Mucosa of descending colon (tissue), 3 donors: ENCODE measurements at regions not wholly inside any gene's neighbourhood (a gene's known extent, or its start where the extent isn't known, plus 50 kb on each side); places are given as distances from the start of the nearest gene placed in this dataset.

ENCODE experiments used
- ATAC-seq: fragments of 200-7000 bp; cut with Tn5 transposase; one replicate; pipeline ENCODE4 v1.9.1; 2020; ENCODE audit warnings: mild to moderate bottlenecking, moderate library complexity
- DNase-seq, 3 donors: peaks; one replicate each; pipeline ENCODE4 v3.0.0-alpha.2; 2020
- H3K36me3 ChIP-seq: fragments of 200-600 bp; one replicate; pipeline ENCODE4 v1.8.0; 2021; ENCODE audit warnings: low read depth, mild to moderate bottlenecking
- H3K4me1 ChIP-seq: fragments of 200-600 bp; one replicate; pipeline ENCODE4 v1.8.0; 2021; ENCODE audit warnings: low read depth, mild to moderate bottlenecking
- H3K4me3 ChIP-seq: fragments of 200-600 bp; one replicate; pipeline ENCODE4 v1.8.0; 2021; ENCODE audit warnings: mild to moderate bottlenecking
- H3K9me3 ChIP-seq: fragments of 200-600 bp; one replicate; pipeline ENCODE4 v1.8.0; 2021; ENCODE audit warnings: mild to moderate bottlenecking
- CTCF ChIP-seq: fragments of 200-600 bp; IDR thresholded peaks from one replicate; pipeline ENCODE4 v1.8.0; 2022; ENCODE audit warnings: antibody characterized with exemption, mild to moderate bottlenecking
- intact Hi-C, 2 donors: fragments of 100-400 bp; cut with DNase I in 1 of 2; cut with micrococcal nuclease in 1 of 2; formaldehyde crosslinking; loops; one replicate each; pipeline versions ENCODE4 v1.11.0 to v1.11.1; 2022; cut with DNase I, micrococcal nuclease
- donor health status: DM: no; HTN: no; CAD: no; lungs with moderate emphysema.
- donor health status: DM: no; HTN: no; CAD: no.
- donor health status: DM: no; HTN: yes; CAD: no.

DNA sequence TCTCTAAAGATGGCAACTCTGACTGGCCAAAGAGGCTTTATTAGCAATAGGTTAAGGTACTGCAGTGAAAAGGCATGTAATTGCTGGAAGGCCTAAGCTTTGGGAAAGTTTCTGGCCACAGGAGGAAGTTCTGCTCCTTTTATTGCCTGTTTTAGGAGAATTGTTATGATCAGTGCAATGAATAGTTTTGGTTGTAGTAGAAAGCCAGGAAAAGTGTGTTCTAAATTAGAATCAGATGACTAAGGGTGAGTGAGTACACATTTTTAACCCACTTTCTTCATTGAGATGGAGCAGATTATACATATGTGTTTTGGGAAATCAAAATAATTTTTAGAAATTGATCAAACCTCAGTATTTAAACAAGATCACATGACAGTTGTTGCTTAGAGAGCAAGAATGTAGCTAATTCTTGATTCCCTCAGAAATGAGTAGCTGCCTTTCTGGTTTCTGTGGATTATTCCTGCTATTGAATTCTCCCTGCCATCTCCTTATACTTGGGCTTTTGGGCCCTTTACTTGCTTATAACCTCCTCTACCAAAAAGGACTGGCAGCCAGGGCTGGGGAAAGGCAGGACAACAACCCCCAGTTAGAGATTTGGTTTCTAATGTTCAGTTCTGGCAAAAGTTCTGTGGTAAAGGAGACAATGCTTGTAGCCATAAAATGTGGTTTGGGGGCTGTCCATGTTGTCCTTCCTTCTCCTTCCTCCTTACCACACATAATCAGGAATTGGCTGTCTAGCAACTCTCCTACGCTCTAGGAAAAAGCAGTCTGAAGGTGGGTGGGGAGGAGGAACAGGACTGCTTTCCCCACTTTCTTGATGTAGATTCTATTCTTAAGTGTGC is 217.1 kb downstream of the SLC38A4 start:
- DNase-seq (no peak), ATAC-seq (no peak)
- H3K4me3 ChIP-seq = no peak overlapping the region
- no peaks in the 10 kb centered on the region for H3K9me3 ChIP-seq
- no peak for TF ChIP-seq CTCF
- no peaks in the 10 kb centered on the region for H3K36me3 ChIP-seq
- intact Hi-C loops = no loop called here
- no peaks in the 10 kb centered on the region for H3K4me1 ChIP-seq

DNA sequence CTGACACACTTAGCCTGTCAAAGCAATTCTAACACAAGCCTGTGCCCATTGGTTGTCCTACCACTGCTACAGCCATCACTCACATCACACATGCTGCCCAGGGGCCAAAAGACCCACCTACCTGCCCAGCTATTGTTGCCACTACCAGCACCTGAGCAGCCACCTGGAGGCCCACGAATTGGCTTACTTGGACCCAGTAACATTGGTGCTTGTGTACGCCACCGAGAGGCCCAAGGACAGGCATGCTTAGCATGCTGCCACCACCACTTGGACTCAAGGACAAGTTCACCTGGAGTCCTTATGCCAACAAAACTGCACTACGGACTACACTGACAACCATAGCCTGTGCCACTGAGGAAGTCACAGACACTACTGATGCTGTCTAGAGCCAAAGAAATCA is 221.1 kb downstream of the SLC38A4 start:
- ATAC-seq (no peak), DNase-seq (no peak)
- Histone ChIP-seq H3K4me1 (no peaks in the 10 kb centered on the region), H3K36me3 (no peaks in the 10 kb centered on the region), H3K9me3 (no peaks in the 10 kb centered on the region), H3K4me3 (no peak overlapping the region)
- intact Hi-C loops = no loop called here
- TF ChIP-seq CTCF = no peak

DNA sequence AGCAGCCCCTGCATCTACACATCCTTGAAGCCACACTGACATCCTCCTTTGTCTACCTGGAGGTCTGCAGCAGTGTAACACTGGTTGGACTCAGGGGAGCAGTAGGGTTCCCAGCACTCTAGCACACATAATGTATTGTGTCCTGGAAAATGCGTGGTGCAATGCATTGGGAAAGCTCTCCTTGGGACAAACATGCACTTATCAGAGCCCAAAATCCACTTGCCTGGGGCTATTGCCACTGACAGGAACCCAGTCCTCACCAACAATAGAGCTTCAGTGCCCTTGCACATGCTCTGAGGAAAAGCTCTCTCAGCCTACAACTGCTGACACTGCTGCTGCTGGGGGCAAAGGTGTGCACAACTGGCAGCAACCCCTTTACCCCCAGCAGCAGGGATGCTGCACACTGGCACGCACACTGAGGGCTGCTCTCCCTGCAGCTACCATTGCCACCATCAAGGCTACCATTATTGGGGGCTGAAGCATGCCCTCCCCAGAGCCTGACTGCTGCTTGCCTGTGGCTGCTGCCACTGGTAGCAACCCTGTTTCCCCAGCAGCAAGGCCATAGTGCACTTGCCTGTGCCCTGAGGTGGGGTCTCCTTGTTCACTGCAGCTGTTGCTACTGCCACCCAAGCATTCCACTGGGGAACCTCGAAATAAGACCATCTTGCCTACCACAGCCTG is 221.9 kb downstream of the SLC38A4 start:
- intact Hi-C loops = no loop called here
- no peak for TF ChIP-seq CTCF
- H3K4me1 ChIP-seq = no peaks in the 10 kb centered on the region
- no peaks in the 10 kb centered on the region for H3K36me3 ChIP-seq
- ATAC-seq (no peak), DNase-seq (no peak)
- no peaks in the 10 kb centered on the region for H3K9me3 ChIP-seq
- no peak overlapping the region for H3K4me3 ChIP-seq

- intact Hi-C loops = no loop called here
- TF ChIP-seq CTCF = no peak
- no peaks in the 10 kb centered on the region for H3K36me3 ChIP-seq
- no peak overlapping the region for H3K4me3 ChIP-seq
- DNase-seq (no peak), ATAC-seq (no peak)
- no peaks in the 10 kb centered on the region for H3K4me1 ChIP-seq
- no peaks in the 10 kb centered on the region for H3K9me3 ChIP-seq
These were observed 223.3 kb downstream of the SLC38A4 start for GRCh38 chr12:46602474-46602873.

GRCh38 chr12:46590991-46591703 is 218.6 kb upstream of the SLC38A2 start:
- Histone ChIP-seq H3K4me3 (no peak overlapping the region), H3K9me3 (peaks cover 13% of the 10 kb centered on the region), H3K36me3 (no peaks in the 10 kb centered on the region), H3K4me1 (no peaks in the 10 kb centered on the region)
- DNase-seq = no peak
- TF ChIP-seq CTCF = no peak
- no peak for ATAC-seq
- intact Hi-C loops = no loop called here
